ENCODE measurements at regions not wholly inside any gene's neighbourhood (a gene's known extent, or its start where the extent isn't known, plus 50 kb on each side); places are given as distances from the start of the nearest gene placed in this dataset.

GRCh38 chr17:73819440-73820395, 175.5 kb upstream of the SDK2 start:
- H3K4me3 ChIP-seq (ENCODE audit: low read length) = no peak overlapping the region

DNA sequence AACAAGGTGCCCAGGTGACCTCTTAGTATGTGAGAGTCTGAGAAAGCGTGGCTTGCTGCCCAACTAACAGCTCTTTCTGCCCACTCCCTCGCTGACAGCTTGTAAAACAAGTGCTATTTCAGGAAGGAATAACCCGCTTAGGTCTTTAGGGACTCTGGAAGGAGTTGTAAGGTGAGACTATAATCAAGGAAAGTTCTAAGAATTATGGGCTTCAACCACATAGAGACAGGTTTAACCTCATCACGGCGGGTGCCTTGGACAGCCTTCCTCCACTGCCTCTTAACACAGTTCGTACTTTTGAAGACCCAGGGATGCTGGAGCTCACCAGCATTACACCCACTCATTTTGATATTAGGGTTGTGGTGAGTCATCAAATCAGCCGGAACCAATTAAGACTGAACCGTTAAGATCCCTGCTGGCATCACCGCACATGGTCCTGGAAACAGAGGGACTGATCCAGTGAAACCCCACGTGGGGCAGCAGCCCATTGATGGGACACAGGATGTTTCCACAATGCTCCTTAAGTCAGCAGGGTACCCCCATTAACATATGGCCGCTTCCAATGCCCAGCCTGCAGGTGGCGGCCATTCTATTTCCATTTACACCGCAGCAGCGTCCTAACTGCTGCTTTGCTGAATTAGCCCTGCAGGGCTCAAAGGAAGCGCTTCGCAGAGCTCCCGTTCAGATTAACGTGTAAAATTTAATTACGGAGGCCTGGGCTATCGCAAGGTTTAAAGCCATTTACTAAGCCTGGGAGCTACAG, 176.6 kb upstream of the SDK2 start:
- H3K4me3 ChIP-seq (ENCODE audit: low read length) = no peak overlapping the region
- no peak overlapping the region for H3K4me2 ChIP-seq (ENCODE audit: low read length)
- H3K18ac ChIP-seq (ENCODE audit: low read length) = no peak overlapping the region
- no peaks in the 10 kb centered on the region for H3K36me3 ChIP-seq (ENCODE audit: control insufficient read depth, insufficient read depth, low read length)
- H2BK5ac ChIP-seq (ENCODE audit: low read length) = no peak overlapping the region
- H3K4me1 ChIP-seq (ENCODE audit: control insufficient read depth, low read depth, low read length) = peaks cover 3% of the 10 kb centered on the region
- no peak overlapping the region for H3K56ac ChIP-seq (ENCODE audit: low read length)
- H3K79me1 ChIP-seq (ENCODE audit: low read length) = no peaks in the 10 kb centered on the region
- H3K9ac ChIP-seq (ENCODE audit: low read length) = no peak overlapping the region
- no peaks in the 10 kb centered on the region for H3K79me2 ChIP-seq (ENCODE audit: control insufficient read depth, insufficient read depth, low read length)
- H3K27ac ChIP-seq (ENCODE audit: low read depth, low read length) = no peak overlapping the region
- H3K23ac ChIP-seq (ENCODE audit: low read length) = no peak overlapping the region
- no peaks in the 10 kb centered on the region for H3K27me3 ChIP-seq (ENCODE audit: insufficient read depth, low read length, poor library complexity)
- no peak overlapping the region for H3K4ac ChIP-seq (ENCODE audit: low read depth, low read length)
- H2BK120ac ChIP-seq (ENCODE audit: low read depth, low read length) = no peak overlapping the region
- no CpG with 5 or more reads among the region's 20 CpGs for WGBS (ENCODE audit: extremely low coverage, insufficient coverage, low lambda C conversion rate)
- H4K5ac ChIP-seq (ENCODE audit: low read length) = no peak overlapping the region
- no peak overlapping the region for H4K8ac ChIP-seq (ENCODE audit: low read depth, low read length)
- no peak overlapping the region for H2AK5ac ChIP-seq (ENCODE audit: low read length)
- peak; percentile 89 for DNase-seq
- H2BK15ac ChIP-seq (replicated peaks; ENCODE audit: low read depth) = no peak overlapping the region

More at GRCh38 chr17:73819440-73820395, 175.5 kb upstream of the SDK2 start:
- Histone ChIP-seq H3K4ac (ENCODE audit: low read depth, low read length) (no peak overlapping the region), H3K4me2 (ENCODE audit: low read length) (no peak overlapping the region), H2BK5ac (ENCODE audit: low read length) (no peak overlapping the region), H3K23ac (ENCODE audit: low read length) (no peak overlapping the region), H3K79me2 (ENCODE audit: control insufficient read depth, insufficient read depth, low read length) (no peaks in the 10 kb centered on the region), H4K5ac (ENCODE audit: low read length) (no peak overlapping the region), H3K18ac (ENCODE audit: low read length) (no peak overlapping the region), H4K8ac (ENCODE audit: low read depth, low read length) (no peak overlapping the region), H3K56ac (ENCODE audit: low read length) (no peak overlapping the region), H3K9ac (ENCODE audit: low read length) (no peak overlapping the region), H3K27ac (ENCODE audit: low read depth, low read length) (no peak overlapping the region), H3K36me3 (ENCODE audit: control insufficient read depth, insufficient read depth, low read length) (no peaks in the 10 kb centered on the region), H3K79me1 (ENCODE audit: low read length) (no peaks in the 10 kb centered on the region), H2BK120ac (ENCODE audit: low read depth, low read length) (no peak overlapping the region), H3K4me1 (ENCODE audit: control insufficient read depth, low read depth, low read length) (peaks cover 3% of the 10 kb centered on the region), H2AK5ac (ENCODE audit: low read length) (no peak overlapping the region), H3K27me3 (ENCODE audit: insufficient read depth, low read length, poor library complexity) (no peaks in the 10 kb centered on the region), H2BK15ac (replicated peaks; ENCODE audit: low read depth) (no peak overlapping the region)
- no peak for DNase-seq
- WGBS (ENCODE audit: extremely low coverage, insufficient coverage, low lambda C conversion rate) = no CpG with 5 or more reads among the region's 19 CpGs

GRCh38 chr17:73821665-73822064, 177.4 kb upstream of the SDK2 start:
- Histone ChIP-seq H3K79me2 (ENCODE audit: control insufficient read depth, insufficient read depth, low read length) (no peaks in the 10 kb centered on the region), H3K27me3 (ENCODE audit: insufficient read depth, low read length, poor library complexity) (no peaks in the 10 kb centered on the region), H4K5ac (ENCODE audit: low read length) (no peak overlapping the region), H2BK120ac (ENCODE audit: low read depth, low read length) (no peak overlapping the region), H2BK5ac (ENCODE audit: low read length) (no peak overlapping the region), H3K4ac (ENCODE audit: low read depth, low read length) (no peak overlapping the region), H3K9ac (ENCODE audit: low read length) (no peak overlapping the region), H3K79me1 (ENCODE audit: low read length) (no peaks in the 10 kb centered on the region), H3K56ac (ENCODE audit: low read length) (no peak overlapping the region), H3K4me2 (ENCODE audit: low read length) (no peak overlapping the region), H3K27ac (ENCODE audit: low read depth, low read length) (no peak overlapping the region), H2AK5ac (ENCODE audit: low read length) (no peak overlapping the region), H3K23ac (ENCODE audit: low read length) (no peak overlapping the region), H2BK15ac (replicated peaks; ENCODE audit: low read depth) (no peak overlapping the region), H3K4me1 (ENCODE audit: control insufficient read depth, low read depth, low read length) (peaks cover 3% of the 10 kb centered on the region), H4K8ac (ENCODE audit: low read depth, low read length) (no peak overlapping the region), H3K36me3 (ENCODE audit: control insufficient read depth, insufficient read depth, low read length) (no peaks in the 10 kb centered on the region), H3K4me3 (ENCODE audit: low read length) (no peak overlapping the region), H3K18ac (ENCODE audit: low read length) (no peak overlapping the region)
- WGBS (ENCODE audit: extremely low coverage, insufficient coverage, low lambda C conversion rate) = no CpG with 5 or more reads among the region's 2 CpGs
- no peak for DNase-seq

GRCh38 chr17:73822371-73822770, 178.1 kb upstream of the SDK2 start:
- Histone ChIP-seq H2AK5ac (ENCODE audit: low read length) (no peak overlapping the region), H3K4me2 (ENCODE audit: low read length) (no peak overlapping the region), H3K18ac (ENCODE audit: low read length) (no peak overlapping the region), H2BK15ac (replicated peaks; ENCODE audit: low read depth) (no peak overlapping the region), H3K36me3 (ENCODE audit: control insufficient read depth, insufficient read depth, low read length) (no peaks in the 10 kb centered on the region), H4K8ac (ENCODE audit: low read depth, low read length) (no peak overlapping the region), H2BK5ac (ENCODE audit: low read length) (no peak overlapping the region), H3K4ac (ENCODE audit: low read depth, low read length) (no peak overlapping the region), H2BK120ac (ENCODE audit: low read depth, low read length) (no peak overlapping the region), H3K23ac (ENCODE audit: low read length) (no peak overlapping the region), H3K27ac (ENCODE audit: low read depth, low read length) (no peak overlapping the region), H3K4me3 (ENCODE audit: low read length) (no peak overlapping the region), H3K79me1 (ENCODE audit: low read length) (no peaks in the 10 kb centered on the region), H3K79me2 (ENCODE audit: control insufficient read depth, insufficient read depth, low read length) (no peaks in the 10 kb centered on the region), H3K27me3 (ENCODE audit: insufficient read depth, low read length, poor library complexity) (no peaks in the 10 kb centered on the region), H4K5ac (ENCODE audit: low read length) (no peak overlapping the region), H3K56ac (ENCODE audit: low read length) (no peak overlapping the region), H3K9ac (ENCODE audit: low read length) (no peak overlapping the region), H3K4me1 (ENCODE audit: control insufficient read depth, low read depth, low read length) (peaks cover 3% of the 10 kb centered on the region)
- no peak for DNase-seq
- WGBS (ENCODE audit: extremely low coverage, insufficient coverage, low lambda C conversion rate) = no CpG with 5 or more reads among the region's 13 CpGs

DNA sequence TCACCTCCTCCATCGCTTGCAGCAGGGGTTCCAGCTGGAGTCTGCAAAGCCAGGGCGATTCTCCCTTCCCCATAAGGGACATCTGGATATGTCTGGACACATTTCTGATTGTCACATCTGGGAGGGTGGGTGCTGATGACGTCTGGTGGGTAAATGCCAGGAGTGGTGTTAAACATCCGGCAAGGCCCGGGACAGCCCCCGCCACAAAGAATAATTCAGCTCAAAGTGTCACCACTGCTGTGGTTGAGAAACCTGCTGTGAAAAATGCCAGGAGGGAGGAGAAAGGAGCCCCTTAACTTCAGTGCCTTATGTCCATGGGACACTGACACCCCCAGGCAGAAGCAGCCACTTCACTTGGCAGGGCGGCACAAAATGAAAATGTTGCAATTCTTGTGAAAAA, 179.4 kb upstream of the SDK2 start:
- H3K79me1 ChIP-seq (ENCODE audit: low read length) = no peaks in the 10 kb centered on the region
- H2BK5ac ChIP-seq (ENCODE audit: low read length) = no peak overlapping the region
- DNase-seq = no peak
- no peak overlapping the region for H4K8ac ChIP-seq (ENCODE audit: low read depth, low read length)
- H2BK120ac ChIP-seq (ENCODE audit: low read depth, low read length) = no peak overlapping the region
- no CpG with 5 or more reads among the region's 7 CpGs for WGBS (ENCODE audit: extremely low coverage, insufficient coverage, low lambda C conversion rate)
- no peak overlapping the region for H3K23ac ChIP-seq (ENCODE audit: low read length)
- H2AK5ac ChIP-seq (ENCODE audit: low read length) = no peak overlapping the region
- no peak overlapping the region for H3K27ac ChIP-seq (ENCODE audit: low read depth, low read length)
- no peak overlapping the region for H3K4me3 ChIP-seq (ENCODE audit: low read length)
- no peaks in the 10 kb centered on the region for H3K36me3 ChIP-seq (ENCODE audit: control insufficient read depth, insufficient read depth, low read length)
- no peaks in the 10 kb centered on the region for H3K79me2 ChIP-seq (ENCODE audit: control insufficient read depth, insufficient read depth, low read length)
- no peak overlapping the region for H4K5ac ChIP-seq (ENCODE audit: low read length)
- no peak overlapping the region for H3K9ac ChIP-seq (ENCODE audit: low read length)
- H3K4me1 ChIP-seq (ENCODE audit: control insufficient read depth, low read depth, low read length) = peaks cover 6% of the 10 kb centered on the region
- H3K27me3 ChIP-seq (ENCODE audit: insufficient read depth, low read length, poor library complexity) = no peaks in the 10 kb centered on the region
- H2BK15ac ChIP-seq (replicated peaks; ENCODE audit: low read depth) = no peak overlapping the region
- H3K56ac ChIP-seq (ENCODE audit: low read length) = no peak overlapping the region
- H3K4ac ChIP-seq (ENCODE audit: low read depth, low read length) = no peak overlapping the region
- H3K18ac ChIP-seq (ENCODE audit: low read length) = no peak overlapping the region
- no peak overlapping the region for H3K4me2 ChIP-seq (ENCODE audit: low read length)

All from mesendoderm (in vitro differentiated cells).